Adrenal gland (tissue), 9 donors: ENCODE measurements at regions not wholly inside any gene's neighbourhood (a gene's known extent, or its start where the extent isn't known, plus 50 kb on each side); places are given as distances from the start of the nearest gene placed in this dataset.
"Not testable (repeated sequence)": the region's sequence is repeated elsewhere in the genome, so short reads cannot be mapped to it uniquely, and the experiment has no call there.

Experiments
- DNase-seq, 7 donors: peaks; one replicate each; pipeline ENCODE4 v3.0.0-alpha.2; 2019 to 2020
- H3K27ac ChIP-seq, 5 donors: fragments of 200-600 bp; sonication (generic) in 4 of 5; 1 replicate in 3 of 5; 2 replicates in 2 of 5; pipeline versions ENCODE4 v1.5.1 to v1.8.0; 2016 to 2020; ENCODE audit warnings: mild to moderate bottlenecking in 1 of 5
- H3K27me3 ChIP-seq: fragments of 200-600 bp; 2 replicates; pipeline ENCODE4 v1.8.0; 2021
- H3K36me3 ChIP-seq, 2 donors: fragments of 200-600 bp; replicated peaks in 1 of 2; 1 replicate in 1 of 2; 2 replicates in 1 of 2; pipeline versions ENCODE4 v1.5.1 to v1.8.0; 2018 to 2022
- H3K4me1 ChIP-seq, 2 donors: fragments of 200-600 bp; replicated peaks in 1 of 2; 1 replicate in 1 of 2; 2 replicates in 1 of 2; pipeline versions ENCODE4 v1.5.1 to v1.8.0; 2018 to 2021
- H3K4me3 ChIP-seq, 4 donors: fragments of 200-600 bp; sonication (generic) in 3 of 4; one replicate each; pipeline ENCODE4 v1.5.1; 2016 to 2018
- H3K9me3 ChIP-seq, 3 donors: fragments of 200-600 bp; sonication (generic) in 1 of 3; replicated peaks in 1 of 3; 1 replicate in 2 of 3; 2 replicates in 1 of 3; pipeline versions ENCODE4 v1.5.1 to v1.8.0; 2016 to 2021
- POLR2A ChIP-seq, 2 donors: fragments of 450-650 bp; IDR thresholded peaks; one replicate each; pipeline ENCODE4 v1.6.1; 2017; ENCODE audit warnings: antibody characterized with exemption in 2 of 2, mild to moderate bottlenecking in 2 of 2, moderate library complexity in 1 of 2
- WGBS, 4 donors: extraction: QIAGEN DNeasy Blood & Tissue Kit in 2 of 4; methylation state at CpG; one replicate each; pipeline versions ENCODE4 v1.1.5 to v1.1.7; 2013 to 2017; 5-methylcytosine and 5-hydroxymethylcytosine counted together
- intact Hi-C, 2 donors: fragments of 100-400 bp; cut with DNase I; formaldehyde crosslinking; loops; one replicate each; pipeline versions ENCODE4 v1.14.1 to v1.15.0; 2022 to 2023
- TF ChIP-seq, protein P1 (sequence below), 6 experiments: fragments of 450-650 bp in 4 of 6; fragments of 200-600 bp in 2 of 6; sonication (generic) in 1 of 6; IDR thresholded peaks; 1 replicate in 5 of 6; 2 replicates in 1 of 6; pipeline versions ENCODE4 v1.5.1 to v1.8.0; 2016 to 2021; ENCODE audit warnings: antibody characterized with exemption in 6 of 6, mild to moderate bottlenecking in 2 of 6, moderate library complexity in 1 of 6
- donor health status: healthy with polysubstance abuse.
- donor health status: Bipolar disorder and iron deficiency.
- donor health status: DM: yes; HTN: yes; CAD: no.
- donor health status: DM: no; HTN: no; CAD: no.
- donor health status: DM: no; HTN: no; CAD: no.

DNA sequence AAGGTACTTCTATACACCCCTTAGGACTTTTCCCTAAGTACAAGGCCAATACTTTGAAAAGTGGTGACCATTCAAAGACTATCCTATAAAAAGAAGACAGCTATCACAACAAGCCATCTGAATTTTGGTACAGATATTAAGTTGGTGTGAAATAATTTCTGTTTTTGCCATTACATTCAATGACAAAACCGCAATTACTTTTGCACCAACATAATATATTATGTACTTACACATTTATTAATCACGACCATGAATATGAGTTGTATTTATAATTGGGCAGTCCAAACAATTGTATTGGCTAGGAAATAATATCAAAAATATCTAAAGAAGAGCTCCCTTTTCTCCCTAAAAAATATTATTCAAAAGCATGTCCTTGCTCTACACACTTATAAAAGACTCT lies 215.7 kb downstream of the TMA16 start:
- intact Hi-C loops: no loop called here
- Histone ChIP-seq H3K4me1 (no peaks in the 10 kb centered on the region), H3K4me3 (no peak overlapping the region), H3K27me3 (no peaks in the 10 kb centered on the region), H3K36me3 (no peaks in the 10 kb centered on the region), H3K27ac (no peak overlapping the region), H3K9me3 (peaks cover 0 to under 1% (median 0%) of the 10 kb centered on the region in 3 donors)
- DNase-seq: no peak
- WGBS, 4 donors: 80 to 85% (median 81%) methylated on average over 2 of the region's 2 CpGs
- TF ChIP-seq POLR2A (IDR thresholded peaks at IDR 0.05): no peak
- TF ChIP-seq, protein P1, sequence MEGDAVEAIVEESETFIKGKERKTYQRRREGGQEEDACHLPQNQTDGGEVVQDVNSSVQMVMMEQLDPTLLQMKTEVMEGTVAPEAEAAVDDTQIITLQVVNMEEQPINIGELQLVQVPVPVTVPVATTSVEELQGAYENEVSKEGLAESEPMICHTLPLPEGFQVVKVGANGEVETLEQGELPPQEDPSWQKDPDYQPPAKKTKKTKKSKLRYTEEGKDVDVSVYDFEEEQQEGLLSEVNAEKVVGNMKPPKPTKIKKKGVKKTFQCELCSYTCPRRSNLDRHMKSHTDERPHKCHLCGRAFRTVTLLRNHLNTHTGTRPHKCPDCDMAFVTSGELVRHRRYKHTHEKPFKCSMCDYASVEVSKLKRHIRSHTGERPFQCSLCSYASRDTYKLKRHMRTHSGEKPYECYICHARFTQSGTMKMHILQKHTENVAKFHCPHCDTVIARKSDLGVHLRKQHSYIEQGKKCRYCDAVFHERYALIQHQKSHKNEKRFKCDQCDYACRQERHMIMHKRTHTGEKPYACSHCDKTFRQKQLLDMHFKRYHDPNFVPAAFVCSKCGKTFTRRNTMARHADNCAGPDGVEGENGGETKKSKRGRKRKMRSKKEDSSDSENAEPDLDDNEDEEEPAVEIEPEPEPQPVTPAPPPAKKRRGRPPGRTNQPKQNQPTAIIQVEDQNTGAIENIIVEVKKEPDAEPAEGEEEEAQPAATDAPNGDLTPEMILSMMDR (IDR thresholded peaks at IDR 0.05): no peak

DNA sequence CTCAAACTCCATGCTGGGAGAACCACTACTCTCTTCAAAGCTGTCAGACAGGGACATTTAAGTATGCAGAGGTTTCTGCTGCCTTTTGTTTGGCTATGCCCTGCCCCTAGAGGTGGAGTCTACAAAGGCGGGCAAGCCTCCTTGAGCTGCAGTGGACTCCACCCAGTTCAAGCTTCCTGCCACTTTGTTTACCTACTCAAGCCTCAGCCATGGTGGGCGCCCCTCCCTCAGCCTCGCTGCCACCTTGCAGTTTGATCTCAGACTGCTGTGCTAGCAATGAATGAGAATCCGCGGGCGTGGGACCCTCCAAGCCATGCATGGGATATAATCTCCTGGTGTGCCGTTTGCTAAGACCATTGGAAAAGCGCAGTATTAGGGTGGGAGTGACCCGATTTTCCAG lies 230.0 kb downstream of the TMA16 start:
- WGBS, 4 donors: 89 to 94% (median 92%) methylated on average over 8 of the region's 9 CpGs
- intact Hi-C loops, H3K36me3 ChIP-seq, H3K27me3 ChIP-seq, H3K4me1 ChIP-seq, H3K9me3 ChIP-seq, DNase-seq, H3K27ac ChIP-seq, H3K4me3 ChIP-seq: not testable (repeated sequence)

DNA sequence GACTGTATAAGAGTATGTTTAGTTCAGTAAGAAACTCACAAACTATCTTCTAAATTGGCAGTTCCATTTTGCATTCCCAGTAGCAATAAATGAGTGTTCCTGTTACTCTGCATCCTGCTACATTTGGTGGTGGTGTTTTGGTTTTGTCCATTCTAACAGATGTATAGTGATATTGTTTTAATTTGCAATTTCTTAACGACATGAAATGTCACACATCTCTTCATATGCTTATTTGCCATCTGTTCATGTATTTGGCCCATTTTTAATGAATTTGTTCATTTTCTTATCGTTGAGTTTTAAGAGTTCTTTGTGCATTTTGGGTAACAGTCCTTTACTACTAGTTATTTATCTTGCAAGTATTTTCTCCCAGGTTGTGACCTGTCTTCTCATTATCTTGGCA lies 232.2 kb downstream of the TMA16 start:
- intact Hi-C loops: no loop called here
- H3K36me3 ChIP-seq: no peaks in the 10 kb centered on the region
- no peaks in the 10 kb centered on the region for H3K4me1 ChIP-seq
- no peaks in the 10 kb centered on the region for H3K27me3 ChIP-seq
- no peaks in the 10 kb centered on the region for H3K9me3 ChIP-seq
- TF ChIP-seq, protein P1 (IDR thresholded peaks at IDR 0.05): no peak
- TF ChIP-seq POLR2A (IDR thresholded peaks at IDR 0.05): no peak
- WGBS, 4 donors: 64 to 67% (median 65%) methylated on average over 2 of the region's 2 CpGs
- DNase-seq: no peak
- H3K4me3 ChIP-seq: no peak overlapping the region
- no peak overlapping the region for H3K27ac ChIP-seq

DNA sequence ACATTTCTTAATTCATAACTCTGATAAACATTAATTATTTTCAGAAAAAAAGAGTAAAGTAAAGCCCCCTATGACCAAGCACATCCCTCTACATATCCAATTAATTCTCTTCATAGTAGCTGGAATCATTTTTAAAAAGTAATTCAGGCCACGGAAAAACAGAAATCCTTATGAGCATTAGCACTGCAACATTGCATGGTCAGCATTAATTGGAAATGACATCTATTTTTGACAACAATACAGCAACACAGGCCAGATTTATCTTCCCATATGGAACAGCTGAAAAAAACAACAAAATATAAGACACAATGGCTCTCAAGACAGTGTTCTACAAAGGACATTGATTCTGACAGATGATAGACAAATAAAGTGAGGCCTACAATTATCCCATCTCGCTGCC lies 236.6 kb downstream of the TMA16 start:
- intact Hi-C loops: no loop called here
- no peaks in the 10 kb centered on the region for H3K4me1 ChIP-seq
- no peaks in the 10 kb centered on the region for H3K9me3 ChIP-seq
- no peak overlapping the region for H3K4me3 ChIP-seq
- no peak overlapping the region for H3K27ac ChIP-seq
- no peaks in the 10 kb centered on the region for H3K36me3 ChIP-seq
- H3K27me3 ChIP-seq: no peaks in the 10 kb centered on the region
- 79 to 86% (median 81%) methylated on average over 2 of the region's 2 CpGs for WGBS, 4 donors
- TF ChIP-seq POLR2A (IDR thresholded peaks at IDR 0.05): no peak
- TF ChIP-seq, protein P1 (IDR thresholded peaks at IDR 0.05): no peak
- DNase-seq: no peak

DNA sequence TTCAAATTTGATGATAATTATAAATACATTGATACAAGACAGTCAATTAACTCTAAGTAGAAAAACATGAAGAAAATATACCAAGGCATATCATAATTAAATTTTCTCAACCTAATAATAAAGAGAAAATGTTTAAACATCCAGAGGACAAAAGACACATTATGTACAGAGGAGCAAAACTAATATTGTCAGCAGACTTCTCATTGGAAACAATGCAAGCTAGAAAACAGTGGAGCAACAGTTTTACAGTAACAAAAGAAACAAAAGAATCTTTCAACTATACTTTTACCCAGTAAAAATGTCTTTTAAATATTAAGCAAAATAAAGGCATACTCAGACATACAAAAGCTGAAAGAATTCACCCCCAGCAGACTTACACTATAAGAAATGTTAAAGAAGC lies 238.0 kb downstream of the TMA16 start:
- Histone ChIP-seq H3K4me3 (no peak overlapping the region), H3K36me3 (no peaks in the 10 kb centered on the region), H3K4me1 (no peaks in the 10 kb centered on the region), H3K9me3 (no peaks in the 10 kb centered on the region), H3K27ac (no peak overlapping the region), H3K27me3 (no peaks in the 10 kb centered on the region)
- TF ChIP-seq POLR2A (IDR thresholded peaks at IDR 0.05): no peak
- TF ChIP-seq, protein P1 (IDR thresholded peaks at IDR 0.05): no peak
- no peak for DNase-seq
- intact Hi-C loops: no loop called here
